ENCODE measurements at regions not wholly inside any gene's neighbourhood (a gene's known extent, or its start where the extent isn't known, plus 50 kb on each side); places are given as distances from the start of the nearest gene placed in this dataset.

GRCh38 chr14:83548061-83548839 lies 1981.7 kb upstream of the FLRT2 start:
- FAIRE-seq = no peak
- DNase-seq (ENCODE audit: insufficient read length) = no peak
- TF ChIP-seq POLR2AphosphoS5 (IDR thresholded peaks at IDR 0.05; ENCODE audit: low read depth, low read length) = no peak

GRCh38 chr14:83556065-83556464 lies 1973.9 kb upstream of the FLRT2 start:
- no peak for TF ChIP-seq POLR2AphosphoS5 (IDR thresholded peaks at IDR 0.05; ENCODE audit: low read depth, low read length)
- TF ChIP-seq POLR2A (IDR thresholded peaks at IDR 0.05; ENCODE audit: low read depth, low read length) = no peak
- TF ChIP-seq TAF1 (IDR thresholded peaks at IDR 0.05; ENCODE audit: borderline replicate concordance, low read depth, low read length) = no peak
- FAIRE-seq = no peak

GRCh38 chr14:83556746-83557453 lies 1973.0 kb upstream of the FLRT2 start:
- no peak for FAIRE-seq
- DNase-seq (ENCODE audit: insufficient read length) = no peak
- TF ChIP-seq TAF1 (IDR thresholded peaks at IDR 0.05; ENCODE audit: borderline replicate concordance, low read depth, low read length) = no peak
- no peak for TF ChIP-seq POLR2AphosphoS5 (IDR thresholded peaks at IDR 0.05; ENCODE audit: low read depth, low read length)
- TF ChIP-seq POLR2A (IDR thresholded peaks at IDR 0.05; ENCODE audit: low read depth, low read length) = no peak

More at GRCh38 chr14:83556065-83556464, 1973.9 kb upstream of the FLRT2 start:
- DNase-seq (ENCODE audit: insufficient read length) = no peak

- DNase-seq (ENCODE audit: insufficient read length) (no peak), FAIRE-seq (no peak)
- TF ChIP-seq TAF1 (IDR thresholded peaks at IDR 0.05; ENCODE audit: borderline replicate concordance, low read depth, low read length) (no peak), POLR2A (IDR thresholded peaks at IDR 0.05; ENCODE audit: low read depth, low read length) (no peak), POLR2AphosphoS5 (IDR thresholded peaks at IDR 0.05; ENCODE audit: low read depth, low read length) (no peak)
Observed at GRCh38 chr14:83558946-83559345, 1971.0 kb upstream of the FLRT2 start.

GRCh38 chr14:83559721-83560120 lies 1970.2 kb upstream of the FLRT2 start:
- no peak for TF ChIP-seq POLR2A (IDR thresholded peaks at IDR 0.05; ENCODE audit: low read depth, low read length)
- no peak for TF ChIP-seq TAF1 (IDR thresholded peaks at IDR 0.05; ENCODE audit: borderline replicate concordance, low read depth, low read length)
- TF ChIP-seq POLR2AphosphoS5 (IDR thresholded peaks at IDR 0.05; ENCODE audit: low read depth, low read length) = no peak
- no peak for DNase-seq (ENCODE audit: insufficient read length)
- no peak for FAIRE-seq

- no peak for DNase-seq (ENCODE audit: insufficient read length)
- no peak for TF ChIP-seq TAF1 (IDR thresholded peaks at IDR 0.05; ENCODE audit: borderline replicate concordance, low read depth, low read length)
- no peak for TF ChIP-seq POLR2AphosphoS5 (IDR thresholded peaks at IDR 0.05; ENCODE audit: low read depth, low read length)
- TF ChIP-seq POLR2A (IDR thresholded peaks at IDR 0.05; ENCODE audit: low read depth, low read length) = no peak
- no peak for FAIRE-seq
Observed at GRCh38 chr14:83561261-83561660, 1968.7 kb upstream of the FLRT2 start.

GRCh38 chr14:83566567-83566966 lies 1963.4 kb upstream of the FLRT2 start:
- TF ChIP-seq POLR2AphosphoS5 (IDR thresholded peaks at IDR 0.05; ENCODE audit: low read depth, low read length) = no peak
- no peak for TF ChIP-seq TAF1 (IDR thresholded peaks at IDR 0.05; ENCODE audit: borderline replicate concordance, low read depth, low read length)
- no peak for TF ChIP-seq POLR2A (IDR thresholded peaks at IDR 0.05; ENCODE audit: low read depth, low read length)
- no peak for DNase-seq (ENCODE audit: insufficient read length)
- FAIRE-seq = no peak

- FAIRE-seq (no peak), DNase-seq (ENCODE audit: insufficient read length) (no peak)
- TF ChIP-seq TAF1 (IDR thresholded peaks at IDR 0.05; ENCODE audit: borderline replicate concordance, low read depth, low read length) (no peak), POLR2A (IDR thresholded peaks at IDR 0.05; ENCODE audit: low read depth, low read length) (no peak), POLR2AphosphoS5 (IDR thresholded peaks at IDR 0.05; ENCODE audit: low read depth, low read length) (no peak)
Observed at GRCh38 chr14:83568141-83568540, 1961.8 kb upstream of the FLRT2 start.

- DNase-seq (ENCODE audit: insufficient read length) = no peak
- no peak for FAIRE-seq
- TF ChIP-seq POLR2AphosphoS5 (IDR thresholded peaks at IDR 0.05; ENCODE audit: low read depth, low read length) (no peak), TAF1 (IDR thresholded peaks at IDR 0.05; ENCODE audit: borderline replicate concordance, low read depth, low read length) (no peak), POLR2A (IDR thresholded peaks at IDR 0.05; ENCODE audit: low read depth, low read length) (no peak)
Observed at GRCh38 chr14:83575301-83575700, 1954.6 kb upstream of the FLRT2 start.

GRCh38 chr14:83583201-83583600 lies 1946.7 kb upstream of the FLRT2 start:
- FAIRE-seq (no peak), DNase-seq (ENCODE audit: insufficient read length) (no peak)
- no peak for TF ChIP-seq TAF1 (IDR thresholded peaks at IDR 0.05; ENCODE audit: borderline replicate concordance, low read depth, low read length)
- TF ChIP-seq POLR2AphosphoS5 (IDR thresholded peaks at IDR 0.05; ENCODE audit: low read depth, low read length) = no peak
- TF ChIP-seq POLR2A (IDR thresholded peaks at IDR 0.05; ENCODE audit: low read depth, low read length) = no peak

- TF ChIP-seq POLR2AphosphoS5 (IDR thresholded peaks at IDR 0.05; ENCODE audit: low read depth, low read length) (no peak), TAF1 (IDR thresholded peaks at IDR 0.05; ENCODE audit: borderline replicate concordance, low read depth, low read length) (no peak), POLR2A (IDR thresholded peaks at IDR 0.05; ENCODE audit: low read depth, low read length) (no peak)
- FAIRE-seq (no peak), DNase-seq (ENCODE audit: insufficient read length) (no peak)
Observed at GRCh38 chr14:83594874-83595273, 1935.1 kb upstream of the FLRT2 start.

GRCh38 chr14:83607682-83608081 lies 1922.3 kb upstream of the FLRT2 start:
- no peak for TF ChIP-seq POLR2A (IDR thresholded peaks at IDR 0.05; ENCODE audit: low read depth, low read length)
- no peak for TF ChIP-seq TAF1 (IDR thresholded peaks at IDR 0.05; ENCODE audit: borderline replicate concordance, low read depth, low read length)
- TF ChIP-seq POLR2AphosphoS5 (IDR thresholded peaks at IDR 0.05; ENCODE audit: low read depth, low read length) = no peak
- DNase-seq (ENCODE audit: insufficient read length) (no peak), FAIRE-seq (no peak)
